ENCODE measurements at regions not wholly inside any gene's neighbourhood (a gene's known extent, or its start where the extent isn't known, plus 50 kb on each side); places are given as distances from the start of the nearest gene placed in this dataset.

DNA sequence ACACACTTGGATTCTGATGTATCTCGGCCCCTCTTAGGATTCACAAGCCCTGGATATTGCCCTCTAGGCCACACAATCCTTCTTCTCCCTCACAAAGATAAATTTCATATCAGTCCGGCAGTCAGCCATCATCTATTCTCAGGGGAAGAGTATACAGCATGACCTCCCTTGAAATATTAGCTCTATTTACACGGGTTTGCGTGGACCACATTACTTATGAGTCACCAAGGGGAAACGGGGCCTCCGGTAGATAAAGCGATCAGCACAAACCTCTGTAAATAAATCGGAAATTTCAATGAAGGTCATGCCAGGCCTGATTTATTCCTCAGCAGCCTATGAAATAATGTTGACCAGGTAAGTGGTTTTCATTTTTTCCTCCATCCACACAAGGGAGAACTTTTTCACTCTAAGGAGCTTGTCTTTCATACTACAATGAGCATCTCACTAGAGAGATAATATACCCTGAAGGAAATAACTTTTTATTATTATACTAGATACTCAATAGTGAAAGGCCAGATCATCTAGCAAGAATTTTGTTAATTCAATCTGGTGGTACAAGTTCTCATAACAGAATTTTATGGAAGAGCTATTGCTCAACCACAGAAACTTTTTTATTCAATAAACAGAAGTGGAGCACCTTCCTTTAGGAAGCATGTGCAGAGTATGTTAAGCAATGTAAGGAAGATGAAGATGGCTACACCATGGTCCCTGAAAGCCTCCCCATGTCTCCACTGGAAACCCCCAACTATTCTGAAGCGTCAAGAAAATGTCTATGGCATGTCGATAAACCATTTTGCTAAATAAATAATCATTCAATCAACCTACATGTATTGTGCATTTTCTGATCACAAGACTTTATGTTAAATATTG is 125.2 kb upstream of the PIK3C3 start:
- DNase-seq: no peak

DNA sequence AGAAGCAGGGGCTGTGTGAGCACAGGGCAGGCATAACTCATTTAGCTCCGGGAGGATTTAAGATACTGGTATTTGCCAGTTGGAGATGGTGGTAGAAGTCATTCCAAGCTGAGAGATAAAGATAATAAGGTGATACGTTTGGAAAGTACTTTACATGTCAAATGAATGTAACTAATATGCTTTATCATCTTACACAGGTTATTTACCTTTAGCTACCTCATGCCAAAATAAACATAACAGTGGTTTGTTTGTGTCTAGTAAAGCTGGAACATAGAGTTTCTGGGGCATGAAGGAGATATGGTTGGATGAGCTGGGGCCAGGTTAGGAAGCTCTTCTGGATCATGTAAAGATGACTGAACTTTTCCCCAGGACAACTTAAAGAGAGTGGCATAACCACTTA is 126.9 kb upstream of the PIK3C3 start:
- DNase-seq: peak; percentile 76

DNA sequence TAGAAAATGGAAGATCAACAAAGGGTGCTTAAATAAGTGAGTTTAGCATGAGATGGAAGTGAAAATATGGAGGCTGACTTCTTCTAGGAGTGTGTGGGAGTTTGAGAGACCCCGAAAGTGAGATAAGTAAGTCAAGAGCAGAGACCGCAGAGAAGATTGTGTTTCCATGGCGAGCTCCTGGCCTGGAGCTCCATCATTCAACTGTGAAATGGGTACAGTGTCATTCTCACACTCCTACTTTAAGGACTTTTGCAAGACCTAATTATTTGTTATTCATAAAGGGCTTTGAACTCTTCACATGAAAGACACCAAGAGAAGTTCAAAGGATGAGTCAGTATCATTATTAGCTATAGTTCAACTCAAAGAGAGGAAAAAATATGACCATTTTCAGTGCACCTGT is 134.2 kb upstream of the PIK3C3 start:
- no peak for DNase-seq

DNA sequence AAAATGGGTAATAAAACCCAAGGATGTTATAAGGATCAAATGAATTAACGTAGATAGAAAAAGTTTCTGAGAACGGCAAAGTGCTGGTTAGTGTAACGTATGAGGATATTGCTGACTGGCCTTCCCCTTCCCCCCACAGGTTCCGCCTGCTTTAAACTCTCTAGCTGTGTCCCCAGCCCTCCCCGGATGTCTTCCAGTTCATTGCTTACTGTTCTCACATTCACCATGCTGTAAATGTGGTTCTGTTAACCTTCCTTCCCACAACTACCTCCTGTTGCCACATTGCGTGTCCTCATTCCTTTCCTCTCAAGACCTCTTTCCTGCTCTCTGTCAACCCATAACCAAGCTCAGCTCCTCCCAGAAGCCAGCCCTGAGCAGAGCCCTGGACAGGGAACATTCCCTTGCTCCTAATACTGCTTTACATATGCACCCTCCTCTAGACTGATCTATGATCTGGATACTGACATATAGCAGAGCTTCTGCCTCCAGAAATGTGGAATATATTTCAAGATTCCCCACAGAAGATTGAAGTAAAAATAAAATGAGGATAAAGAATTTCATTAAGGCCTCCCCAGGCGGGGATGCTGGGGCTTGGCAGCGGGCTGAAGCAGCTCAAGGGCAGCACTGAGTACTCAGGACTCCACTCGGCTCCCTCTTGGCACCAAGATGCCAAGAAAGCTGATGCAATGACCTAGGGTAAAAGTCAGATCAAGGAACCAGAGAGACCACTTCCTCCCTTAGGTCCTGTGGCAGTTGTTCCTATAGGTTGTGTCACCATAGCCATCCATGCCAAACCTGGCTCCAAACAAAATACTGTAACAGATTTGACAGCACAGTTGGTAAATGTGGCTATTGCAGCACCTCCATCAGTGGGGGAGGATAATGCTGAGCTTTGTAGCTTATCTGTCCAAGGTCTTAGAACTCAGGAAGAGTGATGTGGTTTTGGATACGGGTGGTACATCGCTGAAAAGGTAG is 136.4 kb upstream of the PIK3C3 start:
- DNase-seq: no peak

DNA sequence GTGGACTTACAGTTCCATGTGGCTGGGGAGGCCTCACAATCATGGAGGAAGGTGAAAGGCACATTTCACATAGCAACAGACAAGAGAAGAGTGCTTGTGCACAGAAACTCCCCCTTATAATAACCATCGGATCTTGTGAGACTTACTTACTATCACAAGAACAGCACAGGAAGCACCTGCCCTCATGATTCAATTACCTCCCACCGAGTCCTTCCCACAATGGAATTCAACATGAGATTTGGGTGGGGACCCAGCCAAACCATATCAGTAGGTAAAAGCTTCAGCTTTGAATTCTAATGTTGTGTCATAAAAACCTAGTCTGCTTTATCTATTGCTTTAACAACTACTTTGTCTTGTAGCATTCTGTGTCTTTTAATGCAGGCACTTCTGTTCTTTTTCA is 140.4 kb upstream of the PIK3C3 start:
- no peak for DNase-seq

DNA sequence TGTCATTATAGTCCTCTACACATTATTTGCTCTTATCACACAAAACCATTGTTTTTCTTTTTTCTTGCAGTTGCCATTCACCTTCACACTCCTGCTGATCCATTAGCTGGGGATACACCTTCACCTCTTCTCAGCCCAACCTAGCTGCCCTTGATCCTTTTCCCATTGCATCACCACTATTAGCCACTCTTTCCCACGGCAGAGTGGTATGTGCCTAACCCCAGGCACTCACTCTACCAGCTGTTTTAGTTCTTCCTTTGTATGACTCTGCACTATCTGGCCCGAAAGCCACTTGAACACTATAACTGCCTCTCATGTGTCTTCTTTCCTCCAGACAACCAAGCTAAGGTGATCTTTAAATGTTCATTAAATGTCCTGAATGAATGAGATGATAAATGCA is 145.4 kb upstream of the PIK3C3 start:
- no peak for DNase-seq

DNA sequence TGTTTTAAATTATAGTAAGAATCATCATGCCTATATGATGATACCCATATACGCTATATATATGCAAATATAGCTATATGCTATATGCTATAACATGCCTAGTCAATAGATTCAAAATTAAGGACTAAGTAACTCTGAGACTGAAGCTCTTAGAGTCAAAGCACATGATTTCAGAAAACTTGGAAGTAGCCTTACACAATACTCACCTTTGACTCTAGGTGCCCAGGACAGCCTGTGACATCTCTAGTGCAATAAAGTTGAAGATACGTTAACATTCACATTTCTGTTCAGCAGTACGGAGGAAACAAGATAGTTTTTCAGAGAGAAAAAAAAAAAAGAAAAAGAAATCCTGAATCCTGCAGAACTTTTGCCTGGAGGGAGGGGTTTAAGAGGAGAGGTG is 149.7 kb upstream of the PIK3C3 start:
- DNase-seq: no peak

DNA sequence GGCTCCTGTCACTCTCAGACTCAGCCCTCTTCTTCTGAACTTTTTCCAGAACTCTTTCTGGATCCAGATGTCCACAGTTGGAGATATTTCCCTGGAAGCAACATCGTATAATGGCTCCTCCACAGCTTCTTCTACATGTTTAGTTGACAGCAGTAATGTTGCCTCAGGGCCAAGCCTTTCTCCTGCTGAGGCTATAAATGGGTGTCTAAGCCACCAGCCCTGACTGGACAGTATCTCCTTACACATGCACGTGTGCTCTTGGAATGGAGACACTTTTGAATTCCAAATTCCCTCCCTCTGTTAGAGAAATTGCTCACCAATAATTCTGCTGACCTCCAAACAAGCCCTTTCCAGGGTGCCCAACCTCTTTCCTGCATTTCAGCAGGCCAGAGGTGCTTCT is 156.2 kb upstream of the PIK3C3 start:
- DNase-seq: peak; percentile 8

DNA sequence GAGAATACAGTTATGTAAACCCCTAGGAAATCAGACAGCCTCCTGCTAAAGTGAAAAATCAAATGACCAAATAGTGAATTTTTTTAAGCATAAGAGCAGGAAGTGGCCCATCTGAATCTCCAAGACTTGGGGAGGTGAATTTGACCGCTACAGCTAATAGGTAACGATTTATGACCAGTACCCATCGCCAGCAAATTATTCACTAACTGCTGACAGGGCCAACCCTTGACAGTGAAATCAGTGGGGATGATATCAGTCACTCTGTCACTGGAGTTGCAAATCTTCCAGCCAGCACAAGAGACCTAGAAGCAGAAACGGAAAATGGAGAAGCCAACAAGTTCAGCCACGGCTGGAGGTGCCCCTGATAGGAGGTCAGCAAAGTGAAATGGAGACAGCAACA is 164.3 kb upstream of the PIK3C3 start:
- no peak for DNase-seq

DNA sequence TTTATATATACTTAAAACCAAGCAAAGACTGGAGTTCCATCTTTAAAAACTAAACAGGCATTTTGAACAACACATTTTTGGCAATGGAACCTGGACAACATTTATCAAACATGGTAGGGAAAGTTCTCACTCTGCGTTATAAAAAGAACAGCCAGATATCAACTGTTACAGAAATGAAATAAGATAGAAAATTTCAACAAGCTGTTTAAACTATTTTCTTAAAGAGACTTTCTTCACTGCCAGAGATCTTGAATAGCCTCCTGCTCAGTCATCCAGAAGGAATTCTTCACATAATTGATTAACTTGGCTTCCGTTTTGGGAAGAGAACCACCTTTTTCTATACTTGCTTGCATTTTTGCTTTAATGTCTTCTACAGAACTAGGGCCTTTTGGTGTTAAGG is 166.0 kb upstream of the PIK3C3 start:
- DNase-seq: no peak

DNA sequence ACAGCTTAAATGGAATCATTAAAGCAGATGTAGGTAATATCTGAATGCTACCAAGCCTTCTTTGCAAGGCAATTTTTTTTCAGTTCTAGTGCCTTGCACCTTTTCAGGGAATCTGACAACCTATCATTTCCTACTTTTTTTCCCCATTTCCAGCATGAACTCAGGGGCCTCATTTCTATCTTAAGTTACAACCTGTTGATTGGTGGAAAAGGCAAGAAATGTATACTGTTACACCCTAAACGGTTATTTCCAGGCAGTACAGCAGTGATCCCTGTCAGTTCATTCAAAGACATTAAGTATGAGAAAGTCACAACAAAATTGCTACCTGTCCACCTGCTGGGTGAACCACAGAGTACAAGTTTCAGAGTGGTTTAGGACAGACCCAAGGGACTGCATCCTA is 171.2 kb upstream of the PIK3C3 start:
- DNase-seq: no peak

DNA sequence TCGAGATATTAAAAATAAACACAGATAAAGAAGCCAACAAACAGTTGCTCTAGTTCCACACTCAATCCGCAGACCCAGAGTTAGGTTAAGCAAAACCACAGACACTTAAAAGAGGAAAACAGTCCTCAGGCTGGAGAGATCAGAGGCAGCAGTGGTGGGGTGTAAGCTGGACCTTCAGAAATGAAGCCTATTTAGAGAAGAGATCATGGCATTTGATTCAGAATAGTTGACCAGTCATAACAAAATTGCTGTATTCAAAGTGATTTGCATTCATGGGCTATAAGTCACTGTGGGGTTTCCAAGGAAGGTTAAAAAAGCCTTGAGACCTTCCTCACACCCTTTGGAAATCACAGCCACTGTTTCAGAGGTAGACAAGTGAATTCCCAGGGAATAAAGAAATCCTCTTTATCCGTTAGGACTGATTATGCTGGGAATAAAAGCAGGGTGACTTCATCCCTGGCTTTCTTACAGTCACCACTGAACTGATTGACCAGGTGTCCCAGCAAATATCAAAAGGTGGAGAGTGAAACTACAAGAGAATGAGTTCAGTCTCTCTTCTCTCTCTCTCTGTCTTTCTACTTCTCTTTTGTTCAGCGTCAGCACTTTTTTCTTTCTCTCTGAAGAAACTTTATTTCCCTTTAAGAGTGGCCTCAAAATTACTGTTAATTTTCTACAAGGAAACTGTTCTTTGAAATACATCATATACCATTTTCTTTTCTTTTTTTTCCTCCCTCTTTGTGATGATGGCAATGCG is 171.8 kb upstream of the PIK3C3 start:
- DNase-seq: no peak

DNA sequence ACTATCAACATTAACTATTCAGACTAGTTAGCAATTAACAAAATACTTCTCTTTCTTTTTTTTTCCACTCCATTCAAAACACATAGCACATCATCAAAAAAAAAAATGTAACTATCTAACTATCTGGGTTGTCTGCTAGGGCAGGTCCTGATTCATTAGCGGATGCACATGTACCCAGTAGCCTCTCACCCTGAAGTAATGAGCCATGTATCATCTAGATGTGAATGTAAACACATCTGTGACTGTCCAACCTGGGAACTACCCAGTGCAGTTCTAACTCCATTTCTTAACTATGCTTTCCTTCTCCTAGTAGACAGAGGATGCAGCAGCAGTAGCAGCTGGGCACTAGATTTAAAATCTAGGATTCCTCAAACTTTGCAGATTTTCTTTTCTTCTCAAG is 183.1 kb upstream of the PIK3C3 start:
- DNase-seq: no peak

DNA sequence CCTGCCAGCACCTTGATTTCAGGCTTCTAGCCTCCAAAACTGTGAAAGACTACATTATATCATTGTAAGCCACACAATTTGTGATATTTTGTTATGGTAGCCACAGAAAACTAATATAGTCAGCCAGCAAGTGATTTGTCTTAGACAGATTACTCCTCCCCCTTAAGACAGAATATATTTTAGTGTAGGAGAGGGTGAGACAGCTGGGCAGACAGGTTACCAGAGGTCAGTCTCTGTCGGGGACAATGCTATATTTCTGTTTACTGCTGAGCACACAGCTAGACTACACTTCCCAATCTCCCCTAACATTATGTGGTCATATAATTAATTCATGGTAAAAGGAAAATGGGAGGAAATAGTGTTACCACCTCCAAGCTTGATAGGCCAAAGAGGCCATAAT is 185.8 kb upstream of the PIK3C3 start:
- DNase-seq: no peak

DNA sequence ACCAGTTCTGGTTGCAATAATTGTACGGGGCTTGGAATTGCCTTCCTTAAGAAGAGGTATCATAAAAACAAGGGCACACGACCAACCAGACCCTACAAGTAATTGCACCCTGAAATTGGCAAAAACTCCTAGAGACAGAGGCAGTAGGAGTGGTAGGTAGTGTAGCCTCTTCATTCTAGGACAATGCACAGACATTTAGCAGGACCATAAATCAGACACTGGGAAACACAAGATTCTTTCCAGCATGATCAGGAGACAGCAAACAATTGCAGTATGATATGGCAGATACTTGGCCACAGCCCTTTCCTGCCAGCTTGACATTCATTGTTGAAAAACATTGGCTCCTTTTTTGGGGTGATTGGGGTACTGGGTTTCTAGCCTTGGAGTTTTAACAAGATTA is 186.6 kb upstream of the PIK3C3 start:
- DNase-seq: no peak

DNA sequence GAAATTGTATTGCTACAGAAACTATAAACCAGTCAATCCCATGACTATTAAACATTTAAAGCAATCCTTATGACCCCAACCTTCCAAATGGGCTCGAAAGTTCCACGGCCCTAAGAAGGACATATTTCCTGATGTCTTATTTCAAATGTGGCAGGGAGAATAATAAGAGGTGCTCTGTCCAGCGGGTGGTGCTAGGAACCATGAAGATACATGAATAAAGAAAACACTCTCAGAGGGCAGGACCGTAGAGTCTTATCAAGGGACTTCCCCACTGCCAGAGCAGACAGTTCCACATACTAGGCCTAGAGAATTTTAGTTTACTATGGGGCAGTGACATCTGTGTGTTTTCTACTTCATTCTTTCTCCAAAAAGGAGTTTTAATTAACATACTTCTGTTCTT is 187.1 kb upstream of the PIK3C3 start:
- peak; percentile 65 for DNase-seq

DNA sequence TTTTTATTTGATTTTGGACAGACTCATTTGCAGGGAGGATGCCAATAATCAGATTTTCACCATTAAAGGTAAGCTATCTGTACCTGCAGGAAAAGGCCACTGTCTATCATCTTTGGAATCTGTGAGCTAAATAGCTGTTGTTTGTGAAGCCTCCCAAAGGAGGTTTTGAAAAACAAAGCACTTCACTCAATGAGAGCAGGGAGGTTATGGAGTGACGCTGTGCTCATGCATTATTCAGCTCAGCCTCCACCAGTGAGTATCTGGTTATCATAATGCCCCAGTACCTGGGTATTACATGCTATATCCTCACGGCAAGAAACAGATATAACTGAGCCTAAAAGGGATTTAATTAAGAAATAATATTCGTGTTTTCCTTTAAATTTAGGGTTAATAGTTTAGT is 189.6 kb upstream of the PIK3C3 start:
- DNase-seq: no peak

DNA sequence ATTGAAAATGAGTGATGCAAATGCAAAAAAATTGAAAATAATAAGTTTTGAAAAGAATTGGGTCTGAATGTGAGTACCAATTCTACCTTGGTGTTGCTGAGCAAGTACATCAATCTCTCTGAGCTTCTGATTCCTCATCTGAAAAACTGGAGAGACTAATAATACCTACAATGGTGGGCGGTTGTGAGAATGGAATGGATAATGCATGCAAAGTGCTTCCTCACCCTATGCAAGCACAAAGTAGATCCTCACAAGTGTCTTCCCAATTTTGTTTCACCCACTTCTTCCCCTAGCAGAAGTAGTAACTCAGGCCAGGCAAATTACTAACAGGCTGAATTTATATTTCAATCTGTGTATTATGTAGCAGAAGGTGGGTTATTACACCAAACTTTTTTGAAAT is 191.7 kb upstream of the PIK3C3 start:
- DNase-seq: no peak

DNA sequence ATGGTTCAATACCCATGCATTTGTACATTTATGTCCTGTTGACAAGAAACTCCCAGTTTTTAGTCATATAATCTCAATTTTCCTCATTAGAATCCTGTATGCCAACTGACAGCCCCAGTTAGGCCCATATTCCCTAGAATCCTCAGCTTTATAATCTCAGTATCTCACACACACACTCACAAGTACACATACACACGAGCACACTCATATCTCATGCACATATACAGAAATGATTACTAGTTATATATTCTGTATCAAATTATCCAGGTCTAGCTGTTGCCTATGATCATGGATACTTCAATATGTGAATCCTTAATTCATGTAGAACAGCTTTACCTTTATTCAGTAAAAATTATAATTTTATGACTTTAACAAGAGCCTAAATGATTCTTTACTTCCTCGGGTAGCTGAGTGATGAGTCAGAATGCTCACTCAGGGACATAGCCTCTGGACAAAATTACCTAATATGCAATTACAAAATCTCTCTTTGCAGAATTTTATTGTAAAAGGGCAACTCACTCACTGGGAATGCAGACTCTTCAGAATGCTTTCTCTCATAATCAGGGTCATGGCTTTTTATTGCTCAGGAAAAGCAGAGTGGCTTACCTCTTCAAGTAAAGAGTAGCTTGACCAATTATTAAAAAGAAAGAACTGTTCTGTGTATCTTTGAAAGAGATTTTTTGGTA is 193.6 kb upstream of the PIK3C3 start:
- DNase-seq: no peak

DNA sequence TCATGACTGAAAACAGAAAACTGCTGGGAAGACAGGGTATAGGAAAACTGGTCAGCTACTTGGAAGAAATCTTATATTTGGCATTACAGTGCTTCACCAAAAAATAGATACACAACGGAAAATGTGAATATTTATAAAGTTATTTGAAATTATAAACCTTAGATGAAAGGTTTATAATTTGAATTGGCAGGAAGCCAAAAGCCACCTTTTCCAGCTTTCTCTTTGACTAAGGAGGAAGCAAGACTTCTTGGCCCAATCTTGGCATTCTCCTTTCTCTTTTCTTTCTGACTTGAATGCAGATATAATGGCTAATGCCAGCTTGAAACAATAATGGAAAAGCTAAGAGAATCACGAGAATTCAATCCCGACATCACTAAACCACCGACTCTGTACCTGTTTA is 196.5 kb upstream of the PIK3C3 start:
- DNase-seq: no peak

DNA sequence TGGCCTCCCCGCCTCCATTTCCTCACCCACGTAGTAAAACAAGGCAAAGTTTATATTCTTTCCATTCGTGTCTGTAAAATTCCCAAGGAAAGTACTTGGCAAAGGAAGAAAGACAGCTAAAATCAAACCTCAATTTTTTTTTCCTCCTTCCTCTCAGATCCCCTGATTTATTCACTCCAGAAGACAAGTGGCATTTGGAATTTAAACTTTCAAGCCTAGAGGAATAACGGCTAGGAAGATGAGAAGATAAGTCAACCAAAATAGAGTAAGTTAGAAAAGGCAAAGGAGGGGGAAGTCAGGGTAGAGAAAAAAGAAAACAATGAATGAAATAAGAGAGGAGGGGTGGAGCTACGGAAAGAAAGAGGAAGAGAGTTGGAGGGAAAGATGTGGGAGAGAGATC is 198.9 kb upstream of the PIK3C3 start:
- no peak for DNase-seq

DNA sequence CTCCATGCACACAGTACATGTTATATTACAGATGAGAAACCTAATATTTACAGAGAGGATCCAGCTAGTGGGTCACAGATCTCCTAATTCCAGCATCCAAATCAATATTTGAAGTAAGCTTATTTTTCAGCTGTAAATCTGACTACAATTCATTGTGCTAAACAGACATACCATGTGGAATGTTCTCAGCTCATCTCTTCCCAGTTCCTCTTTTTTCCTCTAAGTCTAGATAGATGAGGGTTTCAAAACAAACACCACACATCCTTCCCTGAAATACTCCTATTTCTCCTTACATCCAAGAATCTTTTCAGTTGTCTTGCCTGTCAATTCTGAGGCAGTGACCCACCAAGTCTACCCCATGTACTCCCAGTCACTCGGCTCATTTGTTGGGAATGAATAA is 200.7 kb upstream of the PIK3C3 start:
- no peak for DNase-seq

DNA sequence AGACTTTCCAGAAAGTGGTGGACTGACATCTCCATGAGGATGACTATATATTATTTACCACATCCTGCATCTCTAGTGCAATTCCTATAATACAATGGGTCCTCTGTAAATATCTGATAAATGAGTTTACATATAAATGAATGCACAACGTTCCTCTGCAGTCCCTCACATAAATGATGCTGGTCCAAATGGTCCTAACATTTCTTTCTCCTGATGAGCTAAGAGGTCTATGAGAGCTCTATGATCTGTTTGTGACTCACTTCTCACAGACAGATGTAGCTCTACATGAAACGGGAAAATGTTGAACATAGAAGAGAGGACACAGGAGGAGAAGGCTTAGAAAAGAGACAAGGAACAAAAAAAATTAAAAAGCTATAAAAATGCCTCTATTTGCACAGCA is 201.2 kb upstream of the PIK3C3 start:
- DNase-seq: no peak
